HepG2 (cell line): ENCODE measurements at regions not wholly inside any gene's neighbourhood (a gene's known extent, or its start where the extent isn't known, plus 50 kb on each side); places are given as distances from the start of the nearest gene placed in this dataset.

Experiments used
- ATAC-seq: fragments of 200-7000 bp; cut with Tn5 transposase; 3 replicates; pipeline ENCODE4 v1.9.1; 2020; ENCODE audit warnings: mild to moderate bottlenecking, moderate library complexity
- BruUV-seq: library from RNA; stranded (reverse); fragments of 400-500 nt; replicated peaks from 2 replicates; lab custom pipeline; 2021; lab: Mats Ljungman, UMichigan
- CTCF ChIA-PET: fragments of 300-600 bp; formaldehyde crosslinking; extraction: SDS; loops from one replicate; lab custom pipeline; 2021; ENCODE audit warnings: low total read pairs, inconsistent platforms, low intra/inter-chr PET ratio; lab: Yijun Ruan, JAX
- POLR2A ChIA-PET: fragments of 350-600 bp; sonication (Branson Sonifier 250); formaldehyde crosslinking; loops from one replicate; lab custom pipeline; 2020; ENCODE audit warnings: antibody characterized with exemption, inconsistent platforms; lab: Yijun Ruan, JAX
- DNase-seq: peaks from one replicate; pipeline ENCODE4 v3.0.0-alpha.2; 2015; ENCODE audit warnings: low spot score
- FAIRE-seq: peaks from 3 replicates; lab custom pipeline; 2011; peaks lifted over from hg19 to GRCh38; lab: Jason Lieb, UNC
- H2AFZ ChIP-seq: one replicate; pipeline ENCODE4 v1.6.1; 2011; ENCODE audit warnings: low read length, inconsistent platforms
- H3K27ac ChIP-seq: fragments of 300-600 bp; 3 replicates; pipeline ENCODE4 v1.8.0; 2011; ENCODE audit warnings: mixed run types, mild to moderate bottlenecking, mixed read lengths, low read length, inconsistent platforms; ENCODE audit not compliant: insufficient read depth; ENCODE audit errors: extremely low read length
- H3K27me3 ChIP-seq, 2 experiments: fragments of 200-600 bp in 1 of 2; 2 replicates in 1 of 2; 3 replicates in 1 of 2; pipeline versions ENCODE4 v1.6.0 to v1.8.0; 2011; ENCODE audit warnings: low read length in 2 of 2, mild to moderate bottlenecking in 2 of 2, moderate library complexity in 2 of 2, inconsistent platforms in 1 of 2; ENCODE audit not compliant: insufficient read depth in 2 of 2, control insufficient read depth in 1 of 2
- H3K36me3 ChIP-seq, 2 experiments: fragments of 200-600 bp in 1 of 2; replicated peaks in 1 of 2; 2 replicates in 1 of 2; 3 replicates in 1 of 2; pipeline versions ENCODE4 v1.5.1 to v1.8.0; 2011; ENCODE audit warnings: low read length in 2 of 2, inconsistent platforms in 1 of 2; ENCODE audit not compliant: insufficient read depth in 2 of 2, control insufficient read depth in 1 of 2
- H3K4me1 ChIP-seq: 2 replicates; pipeline ENCODE4 v1.5.1; 2012; ENCODE audit warnings: low read length, inconsistent platforms; ENCODE audit not compliant: insufficient read depth
- H3K4me2 ChIP-seq: 2 replicates; pipeline ENCODE4 v1.6.0; 2011; ENCODE audit warnings: low read depth, low read length, inconsistent platforms
- H3K4me3 ChIP-seq, 3 experiments: fragments of 200-600 bp in 1 of 3; sonication (generic), shearing (Covaris generic) in 1 of 3; replicated peaks in 1 of 3; 2 replicates each; pipeline ENCODE4 v1.5.1; 2011 to 2016; ENCODE audit warnings: low read length in 3 of 3, inconsistent platforms in 2 of 3, low read depth in 2 of 3, mild to moderate bottlenecking in 2 of 3, control low read depth in 1 of 3, mixed read lengths in 1 of 3; ENCODE audit not compliant: insufficient read depth in 1 of 3
- H3K79me2 ChIP-seq: one replicate; pipeline ENCODE4 v1.6.1; 2011; ENCODE audit warnings: low read length, inconsistent platforms; ENCODE audit not compliant: insufficient read depth
- H3K9ac ChIP-seq: 2 replicates; pipeline ENCODE4 v1.6.0; 2011; ENCODE audit warnings: mild to moderate bottlenecking, low read depth, low read length, inconsistent platforms; ENCODE audit not compliant: insufficient read depth
- H3K9me3 ChIP-seq: 2 replicates; pipeline ENCODE4 v1.5.1; 2012; ENCODE audit warnings: mild to moderate bottlenecking, low read length
- H4K20me1 ChIP-seq: 2 replicates; pipeline ENCODE4 v1.6.0; 2011; ENCODE audit warnings: inconsistent platforms, mild to moderate bottlenecking, low read length, moderate library complexity; ENCODE audit not compliant: insufficient read depth
- ARNTL ChIP-seq: sonication (generic); formaldehyde crosslinking; IDR thresholded peaks from 2 replicates; pipeline ENCODE4 v1.4.0; 2020; ENCODE audit warnings: mild to moderate bottlenecking, missing genetic modification reagents
- FOSL1 ChIP-seq: sonication (generic); formaldehyde crosslinking; IDR thresholded peaks from 2 replicates; pipeline ENCODE4 v1.9.0; 2021; ENCODE audit warnings: missing genetic modification reagents, borderline replicate concordance
- MTERF4 ChIP-seq: sonication (generic); formaldehyde crosslinking; IDR thresholded peaks from 2 replicates; pipeline ENCODE4 v1.8.0; 2023; ENCODE audit warnings: mild to moderate bottlenecking, missing genetic modification reagents
- NR2F6 ChIP-seq, 2 experiments: IDR thresholded peaks; 2 replicates each; pipeline ENCODE4 v1.6.1; 2016; ENCODE audit warnings: antibody characterized with exemption in 1 of 2, mild to moderate bottlenecking in 1 of 2
- ZGPAT ChIP-seq: IDR thresholded peaks from 2 replicates; pipeline ENCODE4 v1.6.1; 2016; ENCODE audit warnings: mild to moderate bottlenecking
- ZNF441 ChIP-seq: sonication (generic); formaldehyde crosslinking; IDR thresholded peaks from 2 replicates; pipeline ENCODE4 v1.7.0; 2021; ENCODE audit warnings: missing genetic modification reagents, borderline replicate concordance
- ZNF710 ChIP-seq: sonication (generic); formaldehyde crosslinking; IDR thresholded peaks from 2 replicates; pipeline ENCODE4 v1.5.0; 2020; ENCODE audit warnings: mild to moderate bottlenecking, missing genetic modification reagents, borderline replicate concordance
- ZNF878 ChIP-seq: sonication (generic); formaldehyde crosslinking; IDR thresholded peaks from 2 replicates; pipeline ENCODE4 v1.8.1; 2023; ENCODE audit warnings: mild to moderate bottlenecking, missing genetic modification reagents, moderate library complexity
- WGBS: methylation state at CpG from one replicate; pipeline ENCODE4 v1.1.6; 2017; ENCODE audit warnings: low lambda C conversion rate; 5-methylcytosine and 5-hydroxymethylcytosine counted together
- in situ Hi-C: cut with HindIII; loops from 2 replicates; pipeline ENCODE4 v1.10.0; 2017; ENCODE audit warnings: low pct_unique_long_range_greater_than_20kb; ENCODE audit not compliant: extremely low pct_ligation_motif_present
- intact Hi-C: fragments of 100-400 bp; cut with micrococcal nuclease; formaldehyde crosslinking; loops from one replicate; pipeline ENCODE4 v1.10.0; 2022; ENCODE audit not compliant: unreplicated experiment

GRCh38 chr1:84748364-84748763 is 58.1 kb upstream of the SSX2IP start:
- H3K4me1 ChIP-seq = no peaks in the 10 kb centered on the region; the same call in 1 of the 2 replicates
- H3K4me2 ChIP-seq = no peak overlapping the region
- H2AFZ ChIP-seq = no peak overlapping the region
- no peak overlapping the region for H3K4me3 ChIP-seq
- FAIRE-seq = no peak
- no peak for TF ChIP-seq FOSL1 (CRISPR knock-in tag)
- TF ChIP-seq ZGPAT (CRISPR knock-in tag) = no peak
- no peak for TF ChIP-seq ZNF878 (CRISPR knock-in tag)
- TF ChIP-seq MTERF4 (CRISPR knock-in tag) = no peak
- no peak for TF ChIP-seq NR2F6 (IDR thresholded peaks at IDR 0.05)
- no peak for TF ChIP-seq NR2F6 (CRISPR knock-in tag; IDR thresholded peaks at IDR 0.05)
- no peak for TF ChIP-seq ARNTL (CRISPR knock-in tag)
- TF ChIP-seq ZNF710 (CRISPR knock-in tag) = no peak
- TF ChIP-seq ZNF441 (CRISPR knock-in tag) = no peak
- H3K27me3 ChIP-seq = no peaks in the 10 kb centered on the region
- no TSS peak for BruUV-seq
- H3K36me3 ChIP-seq = no peaks in the 10 kb centered on the region
- 58% methylated on average over 3 of the region's 3 CpGs for WGBS
- H3K9ac ChIP-seq = no peak overlapping the region
- ATAC-seq = no peak
- POLR2A ChIA-PET = no interaction called here
- in situ Hi-C loops = no loop called here
- no peak overlapping the region for H3K27ac ChIP-seq
- DNase-seq = no peak
- CTCF ChIA-PET = no interaction called here
- H3K79me2 ChIP-seq = no peaks in the 10 kb centered on the region
- no peaks in the 10 kb centered on the region for H3K9me3 ChIP-seq
- no peaks in the 10 kb centered on the region for H4K20me1 ChIP-seq
- intact Hi-C loops = no loop called here
